ENCODE measurements at regions not wholly inside any gene's neighbourhood (a gene's known extent, or its start where the extent isn't known, plus 50 kb on each side); places are given as distances from the start of the nearest gene placed in this dataset.

DNA sequence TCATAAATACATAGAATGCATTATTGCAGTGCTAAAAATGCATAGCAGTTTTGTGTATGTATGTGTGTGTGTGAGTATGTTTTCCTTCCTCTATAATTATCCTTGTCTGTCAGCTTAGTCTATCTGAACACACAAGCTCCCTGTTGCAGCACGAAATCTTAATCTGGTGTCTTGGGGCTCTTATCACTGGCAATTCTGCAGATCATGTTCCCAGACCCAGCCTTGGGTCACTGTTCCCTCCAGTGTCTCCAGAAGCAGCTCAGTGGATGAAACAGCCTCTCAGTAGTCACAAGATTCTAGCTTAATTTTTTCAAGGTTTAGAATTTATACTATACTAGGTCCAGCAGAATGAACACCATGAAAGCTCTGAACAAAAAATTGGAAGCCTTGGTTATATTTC, 777.9 kb downstream of the MRPL39 start:
- TF ChIP-seq, protein P1, sequence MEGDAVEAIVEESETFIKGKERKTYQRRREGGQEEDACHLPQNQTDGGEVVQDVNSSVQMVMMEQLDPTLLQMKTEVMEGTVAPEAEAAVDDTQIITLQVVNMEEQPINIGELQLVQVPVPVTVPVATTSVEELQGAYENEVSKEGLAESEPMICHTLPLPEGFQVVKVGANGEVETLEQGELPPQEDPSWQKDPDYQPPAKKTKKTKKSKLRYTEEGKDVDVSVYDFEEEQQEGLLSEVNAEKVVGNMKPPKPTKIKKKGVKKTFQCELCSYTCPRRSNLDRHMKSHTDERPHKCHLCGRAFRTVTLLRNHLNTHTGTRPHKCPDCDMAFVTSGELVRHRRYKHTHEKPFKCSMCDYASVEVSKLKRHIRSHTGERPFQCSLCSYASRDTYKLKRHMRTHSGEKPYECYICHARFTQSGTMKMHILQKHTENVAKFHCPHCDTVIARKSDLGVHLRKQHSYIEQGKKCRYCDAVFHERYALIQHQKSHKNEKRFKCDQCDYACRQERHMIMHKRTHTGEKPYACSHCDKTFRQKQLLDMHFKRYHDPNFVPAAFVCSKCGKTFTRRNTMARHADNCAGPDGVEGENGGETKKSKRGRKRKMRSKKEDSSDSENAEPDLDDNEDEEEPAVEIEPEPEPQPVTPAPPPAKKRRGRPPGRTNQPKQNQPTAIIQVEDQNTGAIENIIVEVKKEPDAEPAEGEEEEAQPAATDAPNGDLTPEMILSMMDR (IDR thresholded peaks at IDR 0.05), result no peak
- TF ChIP-seq EP300 (IDR thresholded peaks at IDR 0.05) (no peak), POLR2A (IDR thresholded peaks at IDR 0.05) (no peak)
